Endometrial microvascular endothelial cells (primary cell): ENCODE measurements at regions not wholly inside any gene's neighbourhood (a gene's known extent, or its start where the extent isn't known, plus 50 kb on each side); places are given as distances from the start of the nearest gene placed in this dataset.

Experiments used
- in situ Hi-C: cut with HindIII; loops from 2 replicates; pipeline ENCODE4 v1.10.0; 2017; ENCODE audit warnings: low sequenced_read_pairs, low pct_unique_long_range_greater_than_20kb; ENCODE audit errors: inconsistent ontology term

DNA sequence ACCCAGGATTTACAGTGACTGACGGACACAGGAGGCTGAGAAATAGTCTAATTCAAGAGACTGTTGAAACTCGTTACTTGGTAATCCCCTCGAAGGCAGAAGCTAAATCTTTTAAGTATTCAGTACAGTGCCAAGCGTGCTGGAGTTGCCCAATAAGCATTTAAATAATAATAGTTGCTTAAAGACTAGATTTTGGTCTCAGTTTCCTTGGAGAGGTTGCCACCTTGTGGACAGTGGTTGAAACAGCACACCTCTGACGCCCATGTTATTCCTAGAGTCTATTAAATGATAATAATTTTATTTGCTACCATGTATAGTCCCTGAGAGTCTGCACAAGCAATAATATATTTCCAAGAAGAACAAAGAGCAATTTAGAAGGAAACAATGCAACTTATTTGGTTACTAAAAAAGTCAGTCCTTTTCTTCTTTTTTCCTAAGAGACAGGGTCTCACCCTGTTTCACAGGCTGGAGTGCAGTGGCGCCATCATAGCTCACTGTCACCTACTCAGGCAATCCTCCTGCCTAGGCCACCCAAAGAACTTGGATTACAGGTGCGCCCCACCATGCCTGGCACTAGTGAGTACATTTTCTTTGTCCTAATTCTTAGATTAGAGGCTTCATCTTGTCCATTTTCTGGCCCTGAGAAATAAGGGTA lies 138.0 kb upstream of the NUDT7 start:
- in situ Hi-C loops: loop anchor here (10.0 kb wide), 1 partner anchor 350 kb away; no protein-coding TSS in a partner anchor

GRCh38 chr16:77585379-77586251 lies 136.7 kb upstream of the NUDT7 start:
- in situ Hi-C loops: loop anchor here (10.0 kb wide), 1 partner anchor 351 kb away; no protein-coding TSS in a partner anchor

GRCh38 chr16:77588389-77588788 lies 133.9 kb upstream of the NUDT7 start:
- in situ Hi-C loops: loop anchor here (10.0 kb wide), 1 partner anchor 354 kb away; no protein-coding TSS in a partner anchor

GRCh38 chr16:77589071-77589765 lies 133.1 kb upstream of the NUDT7 start:
- in situ Hi-C loops: loop anchor here (10.0 kb wide), 1 partner anchor 354 kb away; no protein-coding TSS in a partner anchor

GRCh38 chr16:77590707-77591106 lies 131.6 kb upstream of the NUDT7 start:
- in situ Hi-C loops: no loop called here

GRCh38 chr16:77591347-77591746 lies 131.0 kb upstream of the NUDT7 start:
- in situ Hi-C loops: no loop called here

GRCh38 chr16:77592021-77592420 lies 130.3 kb upstream of the NUDT7 start:
- in situ Hi-C loops: no loop called here

DNA sequence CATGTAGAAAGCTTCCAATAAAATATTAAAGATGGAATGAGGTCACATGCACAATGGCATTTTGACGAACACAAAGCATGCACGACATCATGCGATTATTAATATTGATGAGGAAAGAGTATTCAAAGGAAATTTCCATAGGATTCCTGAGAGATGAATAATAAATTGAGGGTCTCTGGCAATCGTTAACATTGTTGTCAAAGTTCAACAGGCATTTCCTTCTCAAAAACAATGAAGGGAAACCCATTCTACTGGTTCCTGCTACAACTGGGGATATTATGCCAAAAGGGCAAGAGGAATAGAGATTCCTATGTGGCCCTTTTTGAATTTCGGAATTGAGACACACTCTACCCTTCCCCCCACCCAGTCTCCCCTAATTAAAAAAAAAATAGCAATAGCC lies 128.3 kb upstream of the NUDT7 start:
- in situ Hi-C loops: no loop called here

GRCh38 chr16:77594799-77595596 lies 127.3 kb upstream of the NUDT7 start:
- in situ Hi-C loops: no loop called here

GRCh38 chr16:77596261-77596660 lies 126.1 kb upstream of the NUDT7 start:
- in situ Hi-C loops: no loop called here

GRCh38 chr16:77599793-77600415 lies 122.4 kb upstream of the NUDT7 start:
- in situ Hi-C loops: no loop called here

DNA sequence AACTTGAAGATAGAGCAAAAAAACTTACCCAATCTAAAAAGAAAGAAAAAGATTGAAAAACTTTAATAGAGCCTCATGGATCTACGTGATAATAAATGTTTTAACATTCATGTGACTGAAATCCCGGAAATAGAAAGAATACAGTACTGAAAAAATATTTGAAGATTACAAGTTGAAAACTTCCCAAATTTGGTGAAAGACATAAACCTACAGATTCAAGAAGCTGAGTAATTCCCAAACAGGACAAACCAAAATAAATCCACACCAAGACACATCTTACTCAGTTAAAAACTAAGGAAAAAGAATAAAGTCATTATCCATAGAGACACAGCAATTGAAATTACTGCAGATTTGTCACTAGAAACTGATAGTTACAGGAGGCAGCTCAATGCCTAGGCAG lies 121.8 kb upstream of the NUDT7 start:
- in situ Hi-C loops: no loop called here

GRCh38 chr16:77603656-77604055 lies 118.7 kb upstream of the NUDT7 start:
- in situ Hi-C loops: no loop called here

GRCh38 chr16:77610496-77610895 lies 111.8 kb upstream of the NUDT7 start:
- in situ Hi-C loops: no loop called here

- in situ Hi-C loops: no loop called here
Measured at GRCh38 chr16:77611386-77611785, 110.9 kb upstream of the NUDT7 start.

DNA sequence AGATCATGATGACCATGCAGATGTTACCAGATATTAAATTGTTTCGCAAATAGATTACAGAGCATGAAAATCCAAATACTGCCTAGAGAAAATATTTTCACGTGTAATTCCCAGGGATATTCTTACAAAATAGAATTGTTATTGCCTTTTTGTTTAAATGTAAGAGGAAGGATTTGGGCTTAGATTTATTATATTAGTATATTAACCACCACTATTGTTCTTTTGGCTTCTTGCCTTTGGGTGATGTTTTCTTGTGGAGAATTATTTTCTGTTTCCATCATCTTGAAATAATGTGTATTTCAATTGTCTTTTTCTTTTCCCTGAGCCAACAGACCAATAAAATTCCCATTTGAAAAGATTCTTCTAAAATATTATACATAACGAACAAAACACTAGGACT lies 109.7 kb upstream of the NUDT7 start:
- in situ Hi-C loops: no loop called here

- in situ Hi-C loops: no loop called here
Measured at GRCh38 chr16:77613095-77613494, 109.2 kb upstream of the NUDT7 start.

- in situ Hi-C loops: no loop called here
Measured at GRCh38 chr16:77617553-77617952, 104.8 kb upstream of the NUDT7 start.
